Adrenal gland (tissue), 9 donors: ENCODE measurements at regions not wholly inside any gene's neighbourhood (a gene's known extent, or its start where the extent isn't known, plus 50 kb on each side); places are given as distances from the start of the nearest gene placed in this dataset.

ENCODE experiments used
- DNase-seq, 7 donors: peaks; one replicate each; pipeline ENCODE4 v3.0.0-alpha.2; 2019 to 2020
- H3K27ac ChIP-seq, 5 donors: fragments of 200-600 bp; sonication (generic) in 4 of 5; 1 replicate in 3 of 5; 2 replicates in 2 of 5; pipeline versions ENCODE4 v1.5.1 to v1.8.0; 2016 to 2020; ENCODE audit warnings: mild to moderate bottlenecking in 1 of 5
- H3K27me3 ChIP-seq: fragments of 200-600 bp; 2 replicates; pipeline ENCODE4 v1.8.0; 2021
- H3K36me3 ChIP-seq, 2 donors: fragments of 200-600 bp; replicated peaks in 1 of 2; 1 replicate in 1 of 2; 2 replicates in 1 of 2; pipeline versions ENCODE4 v1.5.1 to v1.8.0; 2018 to 2022
- H3K4me1 ChIP-seq, 2 donors: fragments of 200-600 bp; replicated peaks in 1 of 2; 1 replicate in 1 of 2; 2 replicates in 1 of 2; pipeline versions ENCODE4 v1.5.1 to v1.8.0; 2018 to 2021
- H3K4me3 ChIP-seq, 4 donors: fragments of 200-600 bp; sonication (generic) in 3 of 4; one replicate each; pipeline ENCODE4 v1.5.1; 2016 to 2018
- H3K9me3 ChIP-seq, 3 donors: fragments of 200-600 bp; sonication (generic) in 1 of 3; replicated peaks in 1 of 3; 1 replicate in 2 of 3; 2 replicates in 1 of 3; pipeline versions ENCODE4 v1.5.1 to v1.8.0; 2016 to 2021
- CTCF ChIP-seq, 6 experiments: fragments of 450-650 bp in 4 of 6; fragments of 200-600 bp in 2 of 6; sonication (generic) in 1 of 6; IDR thresholded peaks; 1 replicate in 5 of 6; 2 replicates in 1 of 6; pipeline versions ENCODE4 v1.5.1 to v1.8.0; 2016 to 2021; ENCODE audit warnings: antibody characterized with exemption in 6 of 6, mild to moderate bottlenecking in 2 of 6, moderate library complexity in 1 of 6
- POLR2A ChIP-seq, 2 donors: fragments of 450-650 bp; IDR thresholded peaks; one replicate each; pipeline ENCODE4 v1.6.1; 2017; ENCODE audit warnings: antibody characterized with exemption in 2 of 2, mild to moderate bottlenecking in 2 of 2, moderate library complexity in 1 of 2
- WGBS, 4 donors: extraction: QIAGEN DNeasy Blood & Tissue Kit in 2 of 4; methylation state at CpG; one replicate each; pipeline versions ENCODE4 v1.1.5 to v1.1.7; 2013 to 2017; 5-methylcytosine and 5-hydroxymethylcytosine counted together
- intact Hi-C, 2 donors: fragments of 100-400 bp; cut with DNase I; formaldehyde crosslinking; loops; one replicate each; pipeline versions ENCODE4 v1.14.1 to v1.15.0; 2022 to 2023
- donor health status: healthy with polysubstance abuse.
- donor health status: Bipolar disorder and iron deficiency.
- donor health status: DM: yes; HTN: yes; CAD: no.
- donor health status: DM: no; HTN: no; CAD: no.
- donor health status: DM: no; HTN: no; CAD: no.

GRCh38 chr1:88288571-88288970 is 395.5 kb upstream of the PKN2 start:
- H3K9me3 ChIP-seq = no peaks in the 10 kb centered on the region
- no peaks in the 10 kb centered on the region for H3K36me3 ChIP-seq
- WGBS, 4 donors = 58 to 70% (median 66%) methylated on average over 2 of the region's 2 CpGs
- no peak for TF ChIP-seq CTCF (IDR thresholded peaks at IDR 0.05)
- TF ChIP-seq POLR2A (IDR thresholded peaks at IDR 0.05) = no peak
- intact Hi-C loops = no loop called here
- no peaks in the 10 kb centered on the region for H3K4me1 ChIP-seq
- no peak for DNase-seq
- no peak overlapping the region for H3K4me3 ChIP-seq
- H3K27ac ChIP-seq = no peak overlapping the region
- no peaks in the 10 kb centered on the region for H3K27me3 ChIP-seq

GRCh38 chr1:88289401-88290102 is 394.5 kb upstream of the PKN2 start:
- intact Hi-C loops = no loop called here
- Histone ChIP-seq H3K27ac (no peak overlapping the region), H3K36me3 (no peaks in the 10 kb centered on the region), H3K27me3 (no peaks in the 10 kb centered on the region), H3K4me3 (no peak overlapping the region), H3K4me1 (no peaks in the 10 kb centered on the region), H3K9me3 (no peaks in the 10 kb centered on the region)
- 46 to 69% (median 56%) methylated on average over 2 of the region's 2 CpGs for WGBS, 4 donors
- no peak for DNase-seq
- no peak for TF ChIP-seq POLR2A (IDR thresholded peaks at IDR 0.05)
- no peak for TF ChIP-seq CTCF (IDR thresholded peaks at IDR 0.05)

GRCh38 chr1:88291611-88292354 is 392.3 kb upstream of the PKN2 start:
- Histone ChIP-seq H3K4me1 (no peaks in the 10 kb centered on the region), H3K27me3 (no peaks in the 10 kb centered on the region), H3K4me3 (no peak overlapping the region), H3K27ac (no peak overlapping the region), H3K9me3 (no peaks in the 10 kb centered on the region), H3K36me3 (no peaks in the 10 kb centered on the region)
- WGBS, 4 donors = 65 to 68% (median 67%) methylated on average over 5 of the region's 5 CpGs
- TF ChIP-seq CTCF (IDR thresholded peaks at IDR 0.05) (no peak), POLR2A (IDR thresholded peaks at IDR 0.05) (no peak)
- intact Hi-C loops = no loop called here
- DNase-seq = no peak

GRCh38 chr1:88293691-88294190 is 390.3 kb upstream of the PKN2 start:
- TF ChIP-seq CTCF (IDR thresholded peaks at IDR 0.05) (no peak), POLR2A (IDR thresholded peaks at IDR 0.05) (no peak)
- Histone ChIP-seq H3K4me3 (no peak overlapping the region), H3K36me3 (no peaks in the 10 kb centered on the region), H3K27ac (no peak overlapping the region), H3K9me3 (no peaks in the 10 kb centered on the region), H3K4me1 (no peaks in the 10 kb centered on the region), H3K27me3 (no peaks in the 10 kb centered on the region)
- intact Hi-C loops = no loop called here
- no peak for DNase-seq
- 71 to 100% (median 87%) methylated on average over 1 of the region's 1 CpG for WGBS, 4 donors
